GM18498 (cell line): ENCODE measurements at regions not wholly inside any gene's neighbourhood (a gene's known extent, or its start where the extent isn't known, plus 50 kb on each side); places are given as distances from the start of the nearest gene placed in this dataset.
"Not testable (repeated sequence)": the region's sequence is repeated elsewhere in the genome, so short reads cannot be mapped to it uniquely, and the experiment has no call there.

Source experiments
- ATAC-seq: cut with Tn5 transposase; IDR thresholded peaks from one replicate; pipeline ENCODE4 v1.9.1; 2021; ENCODE audit warnings: mild to moderate bottlenecking, moderate library complexity; ENCODE audit not compliant: unreplicated experiment

DNA sequence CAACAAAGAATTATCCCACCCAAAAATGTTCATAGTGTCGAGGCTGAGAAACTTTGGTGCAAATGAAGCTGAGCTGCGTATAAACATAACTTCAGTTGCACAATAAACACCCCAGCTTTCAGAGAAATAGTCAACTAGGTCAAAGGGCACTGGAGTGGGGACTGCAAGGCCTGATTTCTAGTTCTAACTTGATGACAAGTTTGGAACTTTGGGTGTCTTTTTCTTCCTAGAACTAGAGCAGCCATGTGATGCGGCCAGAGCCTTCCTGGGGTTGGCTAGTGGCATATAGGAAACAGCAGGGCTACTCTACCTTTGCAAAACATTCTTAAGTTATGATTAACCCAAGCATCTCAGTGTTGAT lies 298.4 kb upstream of the AMIGO2 start:
- no peak for ATAC-seq

DNA sequence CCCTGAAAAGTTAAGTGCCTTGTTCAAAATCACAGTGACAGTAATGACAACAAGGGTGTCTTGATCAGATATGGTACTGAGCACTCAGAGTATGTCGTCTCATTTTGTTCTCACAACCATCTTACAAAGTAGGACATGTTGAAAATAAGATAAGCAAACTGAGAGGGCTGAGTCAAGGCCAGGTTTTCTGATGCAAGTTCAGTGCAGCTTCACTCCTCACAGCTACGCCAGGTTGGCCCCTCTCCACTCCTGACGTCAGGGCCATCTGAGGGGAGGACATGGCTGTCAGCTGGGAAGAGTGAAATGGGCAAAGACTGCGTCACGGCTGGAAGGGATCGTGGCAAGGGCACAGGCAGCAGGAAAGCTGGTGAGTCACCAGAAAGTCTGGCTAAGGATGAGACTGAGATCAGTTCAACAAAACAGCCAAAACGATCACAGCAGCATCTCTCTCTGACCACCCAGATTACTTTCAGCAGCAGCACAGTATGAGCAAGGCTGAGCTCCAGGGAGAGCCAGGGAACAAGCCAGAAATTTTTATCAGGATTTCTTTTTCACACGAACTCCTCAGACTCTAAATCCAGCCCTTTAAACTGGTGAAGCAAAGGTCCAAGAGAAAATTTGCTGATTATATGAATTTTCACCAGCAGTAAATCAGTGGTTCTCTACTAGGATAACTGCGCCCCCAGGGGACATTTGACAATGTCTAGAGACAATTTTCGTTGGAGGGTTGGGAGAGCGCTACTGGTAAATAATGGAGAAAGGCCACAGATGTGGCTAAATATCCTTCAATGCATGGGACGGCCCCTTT lies 297.9 kb upstream of the AMIGO2 start:
- ATAC-seq: no peak

DNA sequence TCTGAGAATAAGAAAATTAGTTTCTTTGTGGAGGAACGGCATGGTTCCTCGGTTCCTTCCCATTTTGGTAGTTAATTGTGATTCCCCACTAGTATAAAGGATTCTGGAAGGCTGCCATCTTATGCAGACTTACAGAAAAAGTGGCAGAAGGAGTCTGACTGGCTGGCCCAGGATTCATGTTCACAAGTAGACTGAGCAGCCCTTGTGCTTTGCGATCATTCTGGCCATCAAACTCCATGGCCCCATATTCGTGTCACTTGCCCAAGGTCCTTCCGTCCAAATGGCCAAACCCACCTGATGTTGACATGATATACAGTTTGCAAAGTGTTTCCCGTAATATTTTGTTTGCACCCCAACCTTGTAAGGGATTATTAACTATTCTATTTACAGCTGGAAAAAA lies 297.2 kb upstream of the AMIGO2 start:
- no peak for ATAC-seq

DNA sequence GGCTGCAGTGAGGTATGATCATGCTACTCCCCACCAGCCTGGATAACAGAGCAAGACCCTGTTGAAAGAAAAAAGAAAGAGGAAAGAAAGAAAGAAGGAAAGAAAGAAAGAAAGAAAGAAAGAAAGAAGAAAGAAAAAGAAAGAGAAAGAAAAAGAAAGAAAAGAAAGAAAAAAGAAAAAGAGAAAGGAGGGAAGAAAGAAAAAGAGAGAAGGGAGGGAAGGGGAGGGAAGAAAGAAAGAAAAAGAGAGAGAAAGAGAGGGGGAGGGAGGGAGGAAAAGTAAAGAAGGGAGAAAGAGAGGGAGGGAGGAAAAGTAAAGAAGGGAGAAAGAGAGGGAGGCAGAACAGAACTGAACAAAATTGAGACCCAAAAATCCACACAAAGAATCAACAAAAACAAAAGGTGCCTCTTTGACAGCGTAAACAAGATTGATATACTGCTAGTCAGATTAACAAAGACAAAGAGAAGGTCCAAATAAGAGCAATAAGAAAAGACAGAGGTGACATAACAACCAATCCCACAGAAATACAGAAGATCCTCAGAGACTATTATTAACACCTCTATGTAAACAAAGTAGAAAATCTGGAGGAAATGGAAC lies 293.9 kb upstream of the AMIGO2 start:
- ATAC-seq: no peak

DNA sequence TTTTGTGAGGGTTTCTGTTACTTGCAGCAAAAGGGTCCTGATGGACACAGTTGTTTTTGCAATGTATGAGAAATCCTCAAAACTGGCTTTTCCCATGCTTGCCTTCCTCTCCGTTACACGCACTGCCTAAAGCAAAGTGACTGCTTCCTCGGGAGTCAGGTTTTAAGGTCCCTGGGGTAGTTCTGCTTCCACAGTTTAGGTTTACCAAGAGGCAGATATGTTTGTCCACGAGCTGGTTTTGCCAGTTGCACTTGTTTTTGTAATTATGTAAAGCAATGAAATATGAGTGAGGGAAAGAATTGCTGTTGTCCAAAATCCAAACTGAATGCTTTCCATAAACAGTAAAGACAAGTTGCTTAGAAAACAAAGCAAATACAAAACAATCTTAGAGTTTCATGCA lies 290.7 kb upstream of the AMIGO2 start:
- no peak for ATAC-seq

DNA sequence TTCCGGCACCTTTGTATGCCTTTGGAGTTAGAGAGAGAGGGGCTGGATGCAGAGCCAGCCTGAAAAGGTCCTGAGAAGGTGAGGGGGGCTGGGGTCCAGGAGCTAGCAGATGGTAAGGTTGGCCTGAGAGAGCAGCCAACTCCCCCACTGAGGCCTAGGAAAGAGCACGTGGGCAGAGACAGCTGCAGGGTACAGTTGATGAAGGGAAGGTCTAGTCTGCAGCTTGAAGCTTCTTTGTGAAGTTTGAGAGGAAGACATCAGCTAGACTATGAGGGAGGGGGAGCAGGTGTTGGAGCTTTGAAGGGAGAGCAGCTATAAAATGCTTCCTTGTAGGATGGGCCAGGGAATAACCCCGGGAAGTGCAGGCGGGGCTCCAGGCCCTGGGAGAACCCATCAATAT lies 289.3 kb upstream of the AMIGO2 start:
- ATAC-seq: no peak

DNA sequence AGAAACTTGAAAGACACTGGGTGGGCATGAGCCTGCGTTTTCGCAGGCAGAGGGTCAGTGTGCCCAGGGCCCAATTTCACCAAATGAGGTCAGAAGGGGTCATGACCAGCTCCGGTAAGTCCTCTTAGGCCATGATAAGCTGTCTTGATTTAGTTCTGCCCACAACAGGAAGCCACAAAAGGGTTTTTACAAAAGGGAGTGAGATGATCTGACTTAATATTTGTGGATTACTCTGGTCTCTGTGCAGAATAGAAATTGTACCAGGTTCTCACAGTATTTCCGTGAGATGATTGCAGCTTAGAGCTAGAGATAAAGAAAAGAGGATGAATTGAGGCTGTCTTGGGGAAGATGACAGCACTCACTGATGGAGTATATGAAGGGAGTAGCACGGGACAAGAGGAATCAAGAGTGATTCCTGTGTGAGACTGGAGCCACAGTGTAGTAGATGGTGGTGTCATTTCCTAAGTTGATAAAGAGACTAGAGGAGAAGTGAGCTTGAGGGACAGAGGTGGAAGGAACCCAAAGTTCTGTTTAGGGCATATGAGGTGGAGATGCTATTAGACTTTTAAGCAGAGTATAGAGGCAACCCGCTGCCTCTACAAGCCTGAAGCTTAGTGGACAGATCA lies 288.3 kb upstream of the AMIGO2 start:
- no peak for ATAC-seq

DNA sequence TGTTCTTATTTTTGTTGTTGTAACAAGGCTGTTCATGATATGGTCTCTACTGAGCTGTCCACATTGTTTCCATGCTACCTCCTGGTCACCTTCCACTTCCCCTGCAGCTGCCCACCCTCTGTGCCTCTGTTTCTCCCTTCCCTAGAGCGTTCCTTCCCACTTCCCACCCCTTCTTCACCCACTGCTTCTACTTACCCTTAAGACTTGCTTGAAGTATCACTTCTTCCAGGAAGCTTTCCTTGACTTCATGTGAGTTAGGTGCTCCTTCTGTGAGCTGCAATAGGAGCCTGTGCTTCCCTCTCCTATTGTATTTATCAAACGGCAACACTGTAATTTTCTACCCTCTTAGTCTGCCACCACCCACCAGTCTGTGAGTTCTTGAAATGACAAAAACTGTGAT lies 286.8 kb upstream of the AMIGO2 start:
- ATAC-seq: no peak

DNA sequence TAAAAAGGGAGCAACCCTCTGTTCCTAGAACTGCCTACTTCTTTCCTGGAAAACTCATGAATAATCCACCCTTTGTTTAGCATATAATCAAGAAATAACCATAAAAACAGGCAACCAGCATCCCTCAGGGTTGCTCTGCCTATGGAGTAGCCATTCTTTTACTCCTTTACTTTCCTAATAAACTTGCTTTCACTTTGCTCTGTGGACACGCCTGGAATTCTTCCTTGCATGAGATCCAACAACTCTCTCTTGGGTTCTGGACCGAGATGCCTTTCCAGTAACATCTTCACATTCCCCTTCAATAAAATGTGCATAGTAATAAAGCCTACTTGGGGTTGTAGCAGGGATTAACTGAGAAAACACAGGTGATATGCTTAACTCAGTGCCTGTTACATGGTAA lies 286.4 kb upstream of the AMIGO2 start:
- ATAC-seq: no peak

DNA sequence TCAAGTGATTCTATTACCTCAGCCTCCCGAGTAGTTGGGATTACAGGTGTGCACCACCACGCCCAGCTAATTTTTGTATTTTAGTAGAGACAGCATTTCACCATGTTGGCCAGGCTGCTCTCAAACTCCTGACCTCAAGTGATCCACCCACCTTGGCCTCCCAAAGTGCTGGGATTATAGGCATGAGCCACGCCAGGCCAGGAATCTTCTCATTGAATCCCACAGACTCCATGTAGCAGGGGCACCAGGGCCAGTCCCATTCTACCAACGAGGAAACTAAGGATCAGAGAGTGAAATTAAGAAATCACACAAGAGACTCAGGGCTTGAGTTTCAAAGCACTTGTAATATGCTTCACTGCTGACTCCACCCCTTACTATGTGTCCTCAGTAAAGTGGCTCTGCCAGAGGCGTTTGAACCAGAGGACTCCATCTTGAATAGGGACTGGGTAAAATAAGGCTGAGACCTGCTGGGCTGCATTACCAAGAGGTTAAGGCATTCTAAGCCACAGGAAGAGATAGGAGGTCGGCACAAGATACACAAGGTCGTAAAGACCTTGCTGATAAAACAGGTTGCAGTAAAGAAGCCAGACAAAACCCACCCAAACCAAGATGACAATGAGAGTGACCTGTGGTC lies 285.8 kb upstream of the AMIGO2 start:
- not testable (repeated sequence) for ATAC-seq

DNA sequence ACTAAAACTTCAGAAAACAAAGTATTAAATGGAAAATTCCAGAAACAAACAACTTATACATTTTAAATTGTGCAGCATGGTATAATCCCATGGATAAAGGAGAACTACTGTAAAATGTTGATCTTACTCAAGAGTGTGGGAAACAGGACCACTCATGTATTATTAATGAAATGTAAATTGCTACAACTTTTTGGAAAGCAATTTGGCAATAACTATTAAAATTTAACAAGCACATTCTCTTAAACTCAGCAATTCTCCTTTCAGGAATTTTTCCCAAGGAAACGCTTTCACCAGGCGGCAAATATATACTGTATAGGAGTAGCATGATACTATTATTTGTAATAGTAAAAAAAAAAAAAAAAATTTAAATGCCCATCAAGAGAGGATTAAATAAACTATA lies 284.5 kb upstream of the AMIGO2 start:
- no peak for ATAC-seq

DNA sequence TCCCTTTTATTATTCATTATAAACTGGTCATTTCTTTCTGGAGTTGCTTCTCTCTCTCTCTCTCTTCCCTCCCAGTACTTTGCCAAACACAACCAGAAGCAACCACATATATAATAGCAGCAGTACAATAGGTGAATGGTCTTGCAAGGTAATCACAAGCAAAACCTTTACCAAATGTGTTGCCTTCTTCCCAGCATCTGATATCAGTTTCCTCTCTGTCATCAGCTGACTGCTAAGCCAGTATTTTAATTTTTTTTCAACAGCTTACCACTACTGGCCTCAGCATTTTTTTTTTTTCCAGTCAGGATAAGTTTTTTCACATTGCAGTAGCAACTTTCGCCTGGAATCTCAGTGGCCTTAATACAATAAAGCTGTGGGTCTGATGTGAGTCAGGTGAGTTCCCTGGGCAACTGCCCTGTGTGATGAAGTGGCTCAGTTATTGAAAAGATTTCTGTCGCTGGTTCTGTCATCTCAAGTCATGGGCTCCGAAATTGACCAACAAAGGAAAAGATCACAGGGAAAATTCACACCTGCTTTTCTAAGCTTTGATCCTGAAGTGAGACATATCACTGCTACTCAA lies 282.5 kb upstream of the AMIGO2 start:
- no peak for ATAC-seq

DNA sequence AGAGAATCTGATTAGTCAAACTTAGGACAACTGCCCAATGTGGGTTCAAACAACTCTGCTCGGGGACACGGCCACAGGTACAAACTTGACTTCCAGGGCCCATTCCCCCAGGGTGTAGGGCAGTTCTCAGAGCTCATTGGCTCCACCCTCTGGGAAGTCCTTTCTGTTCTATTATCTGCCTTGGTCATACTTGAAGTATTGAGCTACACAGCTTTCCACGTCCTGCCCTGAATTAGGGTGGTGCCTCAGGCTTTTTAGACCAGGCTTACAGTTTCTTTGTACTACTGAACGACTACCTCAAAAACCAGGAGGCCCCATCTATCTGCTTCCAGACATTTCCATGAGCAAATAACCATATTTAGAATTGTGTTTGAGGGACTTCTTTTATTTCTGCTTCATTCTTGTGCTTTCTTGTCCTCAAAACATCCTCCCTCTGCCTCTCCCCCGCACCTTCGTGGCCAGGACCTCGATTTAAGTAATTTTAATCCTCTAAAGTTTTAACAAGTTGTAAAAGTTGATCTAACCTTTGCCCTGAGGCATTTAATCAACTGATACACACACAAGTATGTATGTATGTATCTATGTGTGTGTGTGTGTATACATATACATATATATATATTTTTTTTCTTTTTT lies 281.7 kb upstream of the AMIGO2 start:
- peak; percentile 72 for ATAC-seq

DNA sequence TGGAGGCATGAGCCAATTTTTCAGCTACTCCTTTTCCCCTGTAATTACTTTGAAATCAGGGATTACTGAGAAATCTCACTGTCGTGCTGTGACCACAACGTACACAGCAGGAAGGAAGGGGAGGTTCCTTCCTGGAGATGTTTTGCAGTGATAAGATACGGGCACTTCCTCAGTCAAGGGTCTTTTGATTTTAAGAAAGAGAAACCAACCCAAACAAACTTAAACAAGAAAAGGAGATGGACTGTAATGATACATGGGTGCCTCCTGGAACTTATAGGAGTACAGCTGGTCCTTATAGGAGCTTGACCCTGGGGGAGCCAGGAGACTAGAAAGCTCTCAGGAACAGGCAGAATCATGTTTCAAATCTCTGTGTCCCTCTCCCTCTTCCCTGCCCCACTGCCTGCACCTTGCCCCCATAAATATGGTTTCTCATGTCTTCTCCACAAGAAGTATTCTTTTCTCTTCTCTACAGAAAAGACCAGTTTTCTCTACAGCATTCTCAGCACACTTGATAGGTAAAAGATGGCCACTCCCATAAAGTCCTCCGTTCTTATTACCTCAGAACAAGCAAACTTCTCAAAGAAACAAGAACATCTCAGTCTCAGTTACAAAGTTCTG lies 281.1 kb upstream of the AMIGO2 start:
- ATAC-seq: peak; percentile 37

DNA sequence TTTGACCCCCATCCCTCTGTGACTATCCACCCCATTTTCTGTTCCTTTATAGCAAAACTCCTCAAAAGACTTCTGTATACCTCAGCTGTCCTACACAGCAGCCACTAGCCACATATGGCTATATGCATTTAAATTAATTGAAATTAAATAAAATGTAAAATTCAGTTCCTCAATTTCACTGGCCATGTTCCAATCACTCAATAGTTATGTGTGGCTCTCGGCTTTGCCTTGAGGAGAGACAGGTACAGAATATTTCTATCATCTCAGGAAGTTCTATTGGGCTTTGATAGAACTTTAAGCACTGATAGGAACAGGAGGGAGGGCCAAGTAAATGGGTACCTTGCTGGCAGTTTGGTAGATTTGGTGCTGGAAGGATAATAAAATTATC lies 280.3 kb upstream of the AMIGO2 start:
- ATAC-seq: no peak

DNA sequence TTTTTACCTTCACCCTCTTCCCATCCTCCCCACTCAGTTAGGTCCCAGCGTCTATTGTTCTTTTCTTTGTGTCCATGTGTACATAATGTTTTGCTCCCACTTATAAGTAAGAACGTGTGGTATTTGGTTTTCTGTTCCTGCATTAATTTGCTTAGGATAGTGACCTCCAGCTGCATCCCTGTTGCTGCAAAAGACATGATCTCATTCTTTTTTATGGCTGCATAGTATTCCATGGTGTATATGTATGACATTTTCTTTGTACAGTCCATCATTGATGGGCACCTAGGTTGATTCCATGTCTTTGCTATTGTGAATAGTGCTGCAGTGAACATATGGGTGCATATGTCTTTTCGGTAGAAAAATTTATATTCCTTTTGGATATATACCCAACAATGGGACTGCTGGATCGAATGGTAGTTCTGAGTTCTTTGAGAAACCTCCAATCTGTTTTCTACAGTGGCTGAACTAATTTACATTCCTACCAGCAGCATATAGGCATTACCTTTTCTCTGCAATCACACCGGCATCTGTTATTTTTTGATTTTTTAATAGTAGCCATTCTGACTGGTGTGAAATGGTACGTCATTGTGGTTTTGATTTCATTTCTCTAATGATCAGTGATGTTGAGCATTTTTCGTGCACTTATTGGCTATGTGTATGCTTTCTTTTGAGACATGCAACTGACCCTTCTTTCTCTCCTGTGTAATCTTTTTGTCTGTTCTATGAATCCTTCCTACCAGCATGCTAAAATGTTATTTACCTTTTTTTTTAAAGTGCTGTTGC lies 279.7 kb upstream of the AMIGO2 start:
- no peak for ATAC-seq

DNA sequence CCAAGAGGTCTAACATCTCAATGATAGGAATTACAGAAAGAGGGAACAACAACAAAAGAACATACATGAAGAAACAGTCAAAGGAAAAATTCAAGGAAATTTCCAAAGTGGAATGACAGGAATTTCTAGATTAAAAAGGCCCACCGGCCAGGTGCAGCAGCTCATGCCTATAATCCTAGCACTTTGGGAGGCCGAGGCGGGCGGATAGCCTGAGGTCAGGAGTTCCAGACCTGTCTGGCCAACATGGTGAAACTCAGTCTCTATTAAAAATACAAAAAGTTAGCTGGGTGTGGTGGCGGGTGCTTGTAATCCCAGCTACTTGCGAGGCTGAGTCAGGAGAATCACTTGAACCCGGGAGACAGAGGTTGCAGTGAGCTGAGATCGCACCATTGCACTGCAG lies 277.2 kb upstream of the AMIGO2 start:
- not testable (repeated sequence) for ATAC-seq

DNA sequence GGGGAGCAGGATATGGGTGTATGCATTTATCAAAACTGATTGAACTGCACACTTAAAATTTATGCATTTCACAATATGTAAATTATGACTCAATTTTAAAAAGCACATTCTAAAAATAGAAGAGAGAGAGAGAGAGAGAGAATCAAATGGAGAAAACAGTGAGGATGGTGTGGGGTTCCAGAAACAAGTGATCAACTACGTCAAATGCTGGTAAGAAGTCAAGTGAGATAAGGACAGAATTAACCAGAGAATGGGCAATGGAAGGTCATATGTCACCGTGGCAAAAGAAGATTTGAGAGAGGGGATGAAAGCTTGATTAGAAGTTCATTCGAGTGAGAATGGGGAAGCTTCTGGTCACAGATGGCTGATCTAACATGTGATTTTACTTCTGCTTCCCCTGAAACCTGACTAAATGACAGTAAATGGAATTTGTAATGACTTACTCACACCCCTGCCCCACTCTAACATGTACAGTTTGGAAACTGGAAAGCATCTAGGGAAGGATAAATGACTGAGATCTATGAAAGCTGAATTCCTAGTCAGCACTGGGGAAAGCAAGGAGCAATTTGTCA lies 276.5 kb upstream of the AMIGO2 start:
- ATAC-seq: peak; percentile 71

DNA sequence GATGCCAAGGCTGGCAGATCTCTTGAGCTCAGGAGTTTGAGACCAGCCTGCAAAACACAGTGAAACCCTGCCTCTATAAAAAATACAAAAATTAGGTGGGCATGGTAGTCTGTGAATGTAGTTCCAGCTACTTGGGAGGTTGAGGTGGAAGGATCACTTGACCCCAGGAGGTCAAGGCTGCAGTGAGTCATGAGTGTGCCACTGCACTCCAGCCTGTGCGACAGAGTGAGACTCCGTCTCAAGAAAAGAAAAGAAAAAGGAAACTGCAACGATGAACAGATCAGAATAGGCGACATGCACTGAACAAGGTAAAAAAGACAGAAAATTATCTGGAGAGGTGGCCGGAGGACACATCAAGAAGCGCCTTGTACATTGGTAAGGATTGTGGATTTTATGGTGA lies 273.7 kb upstream of the AMIGO2 start:
- no peak for ATAC-seq

DNA sequence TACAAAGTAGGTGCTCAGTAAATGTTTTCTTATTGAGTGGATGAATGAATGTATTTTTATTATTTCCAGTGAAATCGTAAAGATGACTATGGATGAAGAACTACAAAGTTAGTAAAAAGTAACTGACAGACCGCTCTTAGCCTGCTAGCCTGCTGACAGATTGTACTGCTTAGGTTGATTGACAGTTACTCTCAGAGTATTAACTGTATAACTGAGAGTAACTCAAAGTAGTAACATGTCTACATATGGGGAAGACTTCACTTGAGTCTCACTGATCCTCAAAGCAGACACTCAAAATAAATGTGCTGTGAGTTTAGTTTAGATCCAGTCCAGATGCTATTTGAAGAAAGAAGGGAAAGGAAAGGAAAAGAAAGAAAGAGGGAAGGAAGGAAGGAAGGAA lies 272.3 kb upstream of the AMIGO2 start:
- ATAC-seq: no peak
